Posterior vena cava (tissue), 2 donors: ENCODE measurements at regions not wholly inside any gene's neighbourhood (a gene's known extent, or its start where the extent isn't known, plus 50 kb on each side); places are given as distances from the start of the nearest gene placed in this dataset.
"Not testable (repeated sequence)": the region's sequence is repeated elsewhere in the genome, so short reads cannot be mapped to it uniquely, and the experiment has no call there.

ENCODE experiments used
- DNase-seq: peaks from one replicate; pipeline ENCODE4 v3.0.0-alpha.2; 2020; ENCODE audit warnings: low spot score
- intact Hi-C, 2 donors: fragments of 100-400 bp; cut with DNase I; formaldehyde crosslinking; loops; one replicate each; pipeline versions ENCODE4 v1.14.1 to v1.14.2; 2022 to 2023
- donor health status: DM: yes; HTN: yes; CAD: no.
- donor health status: DM: yes; HTN: yes; CAD: no.

DNA sequence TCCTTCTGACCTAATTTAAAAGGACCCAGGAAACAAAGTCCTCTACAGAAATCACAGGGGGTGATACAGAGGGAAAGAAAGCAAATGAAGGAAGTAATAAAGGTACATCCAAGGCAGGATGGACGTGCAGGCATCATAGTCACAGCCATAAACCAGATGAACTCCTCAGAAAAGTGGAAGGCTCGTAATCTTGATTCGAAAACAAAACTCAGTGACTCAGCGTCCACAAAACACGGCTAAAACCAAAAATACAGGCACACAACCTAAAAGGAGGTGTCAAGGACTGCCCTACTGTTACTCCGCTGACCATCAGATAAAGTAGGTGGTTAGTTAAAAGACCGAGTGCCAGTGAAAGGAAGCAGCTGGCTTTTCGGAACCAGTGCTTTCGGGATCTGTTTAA is 81.5 kb downstream of the TRIM69 start:
- DNase-seq, intact Hi-C loops: not testable (repeated sequence)

DNA sequence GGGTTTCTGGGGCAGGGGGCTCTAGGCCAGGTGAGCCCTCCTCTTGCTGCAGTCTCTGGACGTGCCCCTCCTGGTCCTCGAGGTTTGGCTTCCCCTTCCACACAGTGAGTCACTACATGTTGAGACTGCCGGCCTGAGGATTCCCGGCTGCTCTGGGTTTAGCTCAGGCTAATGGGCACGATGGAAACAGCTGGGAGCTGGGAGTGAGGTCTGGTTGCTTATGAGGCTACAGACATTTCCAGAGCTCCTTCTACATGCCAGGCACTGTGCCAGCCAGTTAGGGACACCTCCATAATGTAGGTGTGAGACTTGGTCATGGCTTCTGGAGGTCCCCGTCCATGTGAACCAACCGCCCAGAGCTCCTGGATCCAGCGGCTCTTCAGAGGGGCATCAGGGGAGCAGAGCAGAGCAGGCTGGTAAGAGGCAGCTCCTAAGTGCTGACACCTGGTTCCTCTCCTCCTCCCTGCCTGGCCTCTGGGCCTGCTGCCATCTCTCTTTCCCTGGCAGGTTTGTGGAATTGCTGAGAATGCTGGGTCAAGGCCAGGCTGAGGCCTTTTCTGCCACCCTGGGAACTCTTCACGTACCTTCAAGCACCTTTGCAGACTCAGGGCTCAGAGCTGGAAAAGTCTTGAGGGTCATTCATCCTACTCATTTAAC is 83.1 kb downstream of the TRIM69 start:
- intact Hi-C loops, DNase-seq: not testable (repeated sequence)

DNA sequence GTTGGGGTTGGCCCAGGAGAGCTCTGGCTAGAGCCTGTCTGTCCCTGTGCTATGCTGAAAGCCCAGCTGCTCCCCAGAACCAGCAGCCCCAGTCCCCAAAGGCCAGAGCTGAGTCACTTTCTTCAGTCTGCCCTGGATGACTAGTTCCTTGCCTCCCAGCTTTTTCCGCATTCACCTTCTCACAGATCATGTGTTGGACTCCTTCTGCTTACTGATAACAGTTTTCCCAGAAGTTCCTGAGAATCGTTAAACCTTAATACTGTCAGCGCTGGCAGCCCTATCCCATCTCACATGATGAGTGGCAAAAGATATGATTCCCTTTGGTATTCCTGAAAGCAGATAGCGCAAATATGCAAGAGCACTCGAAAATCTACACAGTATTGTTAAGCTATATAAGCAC is 84.2 kb downstream of the TRIM69 start:
- intact Hi-C loops, DNase-seq: not testable (repeated sequence)

DNA sequence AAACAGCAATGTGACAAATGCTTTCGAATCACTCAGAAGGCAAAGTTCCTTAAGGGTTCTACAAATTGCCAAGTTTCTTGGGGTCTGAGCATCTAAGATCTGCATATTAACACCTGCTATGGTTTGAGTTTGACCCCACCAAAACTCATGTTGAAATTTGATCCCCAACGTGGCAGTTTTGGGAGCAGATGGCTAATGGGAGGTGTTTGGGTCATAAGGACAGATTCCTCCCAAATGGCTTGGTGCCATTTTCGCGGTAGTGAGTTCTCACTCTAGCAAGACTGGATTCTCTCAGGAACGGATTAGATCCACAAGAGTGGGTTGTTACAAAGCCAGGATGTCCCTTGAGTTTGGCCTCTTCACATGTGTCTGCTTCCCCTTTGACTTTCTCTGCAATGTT is 84.6 kb downstream of the TRIM69 start:
- intact Hi-C loops, DNase-seq: not testable (repeated sequence)

DNA sequence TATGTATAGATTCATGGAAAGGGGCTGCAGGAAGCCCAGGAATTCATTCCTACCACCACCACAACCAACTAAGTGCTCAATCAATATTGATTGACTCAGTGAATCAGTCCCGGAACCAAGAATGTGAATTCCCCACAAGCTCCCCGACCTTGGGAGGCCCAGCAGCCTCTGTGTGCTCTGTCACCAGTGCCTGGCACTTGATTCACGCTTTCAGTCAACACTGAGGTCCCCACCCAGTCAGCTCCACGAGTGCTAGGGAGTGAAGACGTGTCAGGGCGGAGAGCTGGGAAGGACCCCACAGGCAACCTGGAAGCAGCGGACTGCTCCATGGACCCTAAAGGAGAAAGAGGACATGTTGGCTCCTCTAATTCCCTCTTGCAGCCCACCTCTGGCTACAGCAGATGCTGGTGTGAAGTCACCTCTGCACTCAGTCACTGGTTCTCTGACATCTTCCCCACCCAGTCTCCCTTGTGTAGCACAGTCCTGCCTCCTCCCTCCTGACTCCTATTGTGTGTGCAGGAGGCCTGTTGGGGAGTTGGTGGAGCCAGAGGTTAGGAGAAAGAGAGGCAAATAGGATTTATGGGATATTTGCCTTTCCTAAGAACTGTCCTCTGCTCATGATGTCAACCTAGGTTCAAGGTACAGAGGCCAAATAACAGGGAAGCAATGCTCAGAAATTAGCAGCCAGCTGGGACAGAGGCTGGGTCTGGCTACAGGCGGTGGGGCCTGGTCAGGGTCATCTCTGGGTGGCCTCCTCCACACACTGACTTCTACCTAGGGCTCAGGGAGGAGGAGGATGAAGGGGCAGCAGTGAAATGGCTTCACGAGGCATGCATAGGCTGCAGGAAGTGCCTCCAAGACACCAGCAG is 88.2 kb downstream of the TRIM69 start:
- DNase-seq, intact Hi-C loops: not testable (repeated sequence)

DNA sequence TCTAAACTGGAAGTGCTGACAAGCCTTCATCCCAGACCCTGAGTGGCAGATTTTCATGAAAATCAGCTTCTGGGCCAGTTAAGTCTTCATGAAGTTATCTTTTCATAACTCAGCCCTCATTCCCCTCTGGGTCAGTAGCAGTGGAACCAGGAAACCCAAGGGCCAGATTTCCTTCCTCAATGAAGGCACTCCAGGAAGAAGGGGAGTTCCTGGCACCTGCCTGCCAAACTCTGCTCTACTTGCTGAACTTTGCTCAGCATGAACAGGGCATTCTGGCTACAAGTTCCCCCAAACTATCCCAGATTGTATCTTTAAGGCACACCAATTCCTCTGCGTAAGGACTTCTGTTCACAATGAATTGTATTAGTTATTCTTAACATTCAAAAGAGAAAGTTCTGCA is 90.3 kb downstream of the TRIM69 start:
- DNase-seq, intact Hi-C loops: not testable (repeated sequence)

DNA sequence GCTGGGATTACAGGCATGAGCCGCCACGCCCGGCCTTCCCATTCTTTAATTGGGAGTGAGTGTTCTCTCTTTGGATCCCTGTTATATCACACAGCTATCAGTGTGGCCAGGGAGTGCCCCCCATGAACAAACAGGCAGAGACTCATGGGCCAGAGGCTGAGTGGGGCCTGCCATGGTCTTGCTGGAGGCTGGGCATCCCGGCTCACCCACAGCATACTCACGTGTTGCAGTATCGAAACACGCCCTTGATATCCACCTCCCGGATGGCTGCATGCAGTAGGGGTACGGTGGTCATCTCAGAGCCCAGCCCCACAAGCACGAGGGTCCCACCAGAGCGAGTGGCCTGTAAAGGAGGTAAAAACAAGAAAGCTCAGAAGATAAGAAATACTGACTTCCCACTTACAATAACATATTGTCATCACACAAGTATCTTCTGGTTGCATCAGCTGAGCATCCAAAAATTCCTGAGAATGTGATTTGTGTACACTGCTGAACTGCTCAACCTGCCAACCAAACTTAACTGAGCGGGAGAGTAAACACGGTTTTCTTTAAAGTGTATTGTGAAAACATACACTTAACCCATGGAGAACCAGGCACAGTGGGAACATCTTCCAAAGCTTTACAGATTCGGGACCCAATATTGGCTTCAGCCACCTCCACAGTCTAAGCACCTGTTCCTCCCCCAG is 92.0 kb downstream of the TRIM69 start:
- DNase-seq, intact Hi-C loops: not testable (repeated sequence)

DNA sequence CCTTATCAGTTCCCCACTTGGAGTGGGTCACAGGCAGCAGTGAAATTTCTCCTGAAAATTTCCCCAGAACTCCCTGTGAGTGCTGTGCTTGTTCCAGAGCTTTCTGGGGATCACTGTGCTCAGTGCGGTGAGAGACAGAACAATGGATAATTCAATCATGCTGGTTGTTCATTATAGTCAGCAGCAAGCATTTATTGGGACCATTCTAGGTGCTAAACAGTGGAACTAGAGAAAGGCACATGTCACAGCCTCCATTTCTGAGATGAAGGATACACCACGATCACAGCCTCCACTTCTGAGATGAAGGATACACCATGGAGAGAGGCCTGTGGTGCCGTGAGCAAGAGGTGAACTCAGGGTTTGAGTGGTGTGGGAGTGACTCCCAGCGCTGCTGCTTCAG is 92.8 kb downstream of the TRIM69 start:
- intact Hi-C loops, DNase-seq: not testable (repeated sequence)

DNA sequence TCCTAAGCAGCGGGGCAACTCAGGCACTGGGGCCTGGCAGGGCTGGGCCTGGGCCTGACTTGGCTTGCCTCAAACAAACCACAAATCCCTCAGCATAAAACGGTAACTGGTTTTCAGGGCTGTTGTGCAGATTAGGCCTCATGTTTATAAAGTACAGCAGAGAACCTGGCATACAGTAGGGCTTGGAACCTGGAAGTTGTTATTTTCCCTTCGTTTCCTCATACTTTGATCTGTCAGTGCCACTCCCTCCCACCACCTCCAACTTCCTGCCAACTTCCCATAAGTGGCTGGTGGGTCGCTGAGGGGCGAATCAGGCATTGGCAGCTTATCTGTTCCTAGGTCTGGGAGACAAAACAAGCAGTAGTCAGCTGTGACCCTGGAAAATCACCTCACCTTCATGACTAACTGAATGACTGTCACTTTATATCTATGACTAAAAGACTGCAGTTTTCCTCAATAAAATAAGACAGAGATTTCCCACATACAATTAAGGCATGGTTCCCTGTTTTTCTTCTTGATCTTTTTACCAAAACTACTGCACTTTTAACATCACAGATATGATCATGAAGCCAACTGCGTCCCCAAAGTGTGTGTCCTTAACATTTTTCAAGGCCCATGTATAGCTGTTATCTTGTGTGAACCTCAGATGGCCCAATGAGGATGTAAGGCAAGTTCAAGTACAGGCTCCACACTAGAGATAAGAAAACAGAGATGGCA is 94.5 kb downstream of the TRIM69 start:
- intact Hi-C loops, DNase-seq: not testable (repeated sequence)

DNA sequence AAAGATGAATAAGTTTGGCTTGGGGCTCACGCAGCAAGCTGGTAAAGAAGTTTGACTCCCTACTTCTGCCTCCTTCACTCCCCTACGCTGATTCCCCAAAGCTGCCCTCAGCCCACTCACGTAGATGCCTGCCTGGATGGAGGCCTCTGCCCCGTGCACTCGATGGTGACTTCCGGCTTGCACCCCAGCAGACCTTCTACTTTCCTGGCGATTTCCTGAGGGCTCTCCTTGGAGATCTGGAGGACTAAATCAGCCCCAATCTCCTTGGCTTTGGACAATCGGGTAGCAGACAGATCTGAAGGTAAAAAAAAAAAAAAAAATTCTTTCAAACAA is 95.0 kb downstream of the TRIM69 start:
- intact Hi-C loops, DNase-seq: not testable (repeated sequence)

DNA sequence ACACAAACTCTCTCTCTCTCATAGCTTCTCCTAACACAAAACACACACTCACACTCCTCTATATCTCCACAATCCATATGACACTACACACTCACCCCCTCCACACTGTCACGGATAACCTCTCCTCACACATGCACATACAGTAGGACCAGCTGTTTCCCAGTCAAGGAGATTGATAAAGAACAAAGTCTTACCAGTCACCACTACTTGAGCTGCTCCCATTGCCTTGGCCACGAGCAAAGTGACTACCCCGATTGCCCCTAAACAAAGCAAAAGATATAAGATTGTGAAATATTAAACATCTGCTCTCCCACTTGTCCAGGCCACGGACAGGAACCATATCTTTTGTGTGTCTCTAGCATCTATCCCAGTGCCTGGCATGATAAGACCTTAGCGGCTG is 95.8 kb downstream of the TRIM69 start:
- intact Hi-C loops, DNase-seq: not testable (repeated sequence)

DNA sequence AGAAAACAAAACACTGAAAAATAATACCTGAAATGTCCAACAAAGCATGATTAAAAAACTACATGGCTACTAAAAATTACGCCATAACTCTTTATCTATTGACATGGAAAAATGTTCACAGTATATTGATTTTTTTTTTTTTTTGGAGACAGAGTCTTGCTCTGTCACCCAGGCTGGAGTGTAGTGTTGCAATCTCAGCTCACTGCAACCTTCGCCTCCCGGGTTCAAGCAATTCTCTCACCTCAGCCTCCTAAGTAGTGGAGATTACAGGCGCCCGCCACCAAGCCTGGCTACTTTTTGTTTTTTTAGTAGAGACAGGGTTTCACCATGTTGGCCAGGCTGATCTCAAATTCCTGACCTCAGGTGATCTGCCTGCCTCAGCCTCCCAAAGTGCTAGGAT is 96.8 kb downstream of the TRIM69 start:
- DNase-seq, intact Hi-C loops: not testable (repeated sequence)

DNA sequence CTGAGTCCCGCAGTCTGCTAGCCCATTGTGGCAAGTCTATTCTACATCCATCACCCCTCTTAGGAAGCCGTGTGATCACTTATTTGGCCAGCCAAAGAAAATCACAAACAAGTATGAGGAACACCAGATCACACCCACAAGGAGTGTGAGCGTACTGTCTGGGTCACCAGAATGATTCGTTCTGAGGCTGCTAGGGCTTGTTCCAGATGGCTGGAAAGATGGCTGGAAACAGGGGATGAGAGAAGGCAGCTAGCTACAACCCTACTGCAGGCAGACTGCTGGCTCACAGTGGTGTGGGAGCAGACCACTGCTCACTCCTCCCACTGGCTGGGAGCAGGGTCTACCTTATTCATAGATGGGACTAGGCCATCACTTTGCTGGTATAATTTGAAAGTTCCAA is 97.4 kb downstream of the TRIM69 start:
- intact Hi-C loops: not testable (repeated sequence)

DNA sequence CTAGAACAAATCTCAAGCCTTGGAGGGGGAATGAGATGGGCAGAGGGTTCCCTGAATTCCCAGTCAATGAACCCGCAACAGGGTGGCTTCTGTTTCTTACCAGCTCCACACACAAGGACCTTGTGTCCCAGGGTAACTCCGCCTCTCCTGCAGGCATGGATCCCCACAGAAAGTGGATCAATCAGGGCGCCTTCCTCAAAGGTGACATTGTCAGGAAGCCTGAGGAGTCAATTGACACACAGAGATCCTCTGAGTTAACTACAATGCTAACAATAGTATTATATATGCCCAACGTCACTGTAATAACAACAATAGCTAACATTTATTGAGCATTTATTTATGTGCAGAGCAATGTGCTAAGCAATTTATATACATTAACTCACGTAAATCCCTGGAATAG is 98.8 kb downstream of the TRIM69 start:
- DNase-seq, intact Hi-C loops: not testable (repeated sequence)

More for the DNA sequence above, 97.4 kb downstream of the TRIM69 start:
- DNase-seq: not testable (repeated sequence)

DNA sequence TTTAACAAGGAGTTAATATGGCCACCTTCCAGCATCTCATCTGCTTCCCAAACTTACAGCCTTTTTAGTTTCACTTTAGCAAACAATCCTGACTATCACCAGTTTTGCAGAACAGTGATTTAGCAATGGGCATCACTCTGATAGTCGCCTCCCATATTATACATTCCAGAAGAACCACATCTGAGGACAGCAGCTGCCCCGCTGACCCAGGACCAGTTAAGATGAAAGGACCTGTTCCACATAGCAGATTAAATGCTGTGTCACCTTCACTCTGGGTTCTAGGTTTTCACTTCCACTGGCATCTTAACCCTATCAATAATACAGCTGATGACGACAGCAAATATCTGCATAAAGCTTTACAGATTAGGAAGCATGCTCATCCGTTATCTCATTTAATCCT is 99.8 kb downstream of the TRIM69 start:
- intact Hi-C loops: no loop called here
- DNase-seq: no peak

DNA sequence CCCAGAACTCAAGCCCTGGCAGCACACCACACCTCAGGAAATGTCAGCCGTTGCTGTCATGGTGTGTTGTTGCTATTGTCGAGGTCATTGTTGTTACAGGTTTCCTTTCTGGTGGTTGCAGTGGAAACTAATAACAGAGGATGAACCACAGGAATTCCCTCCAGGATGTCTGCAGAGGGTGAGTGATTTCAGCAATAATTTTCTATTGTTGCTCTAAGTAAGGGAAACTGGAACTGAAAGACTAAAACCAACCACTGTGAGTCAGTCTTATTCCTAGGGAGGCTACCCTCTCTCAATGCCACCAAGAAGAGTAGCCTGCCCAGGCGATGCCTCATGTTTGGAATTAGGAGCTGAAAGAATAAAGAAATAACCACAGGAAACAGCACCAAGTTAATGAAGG is 102.6 kb downstream of the TRIM69 start:
- DNase-seq, intact Hi-C loops: not testable (repeated sequence)

DNA sequence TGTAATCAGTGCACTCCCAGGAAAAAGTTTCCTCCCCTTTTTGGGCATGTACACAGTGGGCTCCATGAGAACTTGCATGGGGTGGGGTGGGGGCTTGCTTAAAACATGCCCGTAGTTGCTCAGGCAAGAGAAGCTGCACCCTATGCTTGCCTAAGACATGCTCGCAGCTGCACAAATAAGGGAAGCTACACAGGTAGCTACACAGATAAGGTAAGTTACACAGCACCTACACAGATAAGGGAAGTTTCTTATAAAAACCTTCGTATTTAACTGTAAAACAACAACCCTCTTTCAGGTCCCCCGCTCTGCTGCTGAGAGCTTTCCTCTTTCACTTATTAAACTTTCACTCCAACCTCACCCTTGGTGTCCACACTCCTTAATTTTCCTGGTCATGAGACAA is 105.4 kb downstream of the TRIM69 start:
- intact Hi-C loops: not testable (repeated sequence)
- DNase-seq: peak; percentile 13

DNA sequence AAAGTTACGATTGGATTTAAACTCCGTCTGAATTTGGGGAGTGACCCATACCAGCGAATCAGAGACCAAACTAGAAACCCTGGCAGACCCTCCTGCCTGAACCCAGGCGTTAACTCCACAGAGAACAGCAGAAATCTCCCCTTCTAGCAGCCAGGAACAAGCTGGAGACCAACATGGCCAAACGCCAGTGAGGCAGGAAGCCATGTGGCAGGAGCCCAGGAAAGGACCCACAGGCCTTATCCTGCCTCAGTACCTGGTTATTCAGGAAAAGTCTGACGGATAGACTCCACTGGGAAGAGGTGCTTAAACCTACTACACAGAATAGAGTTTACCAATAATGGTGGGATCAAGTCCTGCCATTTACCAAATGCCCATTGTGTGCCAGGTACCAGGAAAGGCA is 106.6 kb downstream of the TRIM69 start:
- DNase-seq, intact Hi-C loops: not testable (repeated sequence)

DNA sequence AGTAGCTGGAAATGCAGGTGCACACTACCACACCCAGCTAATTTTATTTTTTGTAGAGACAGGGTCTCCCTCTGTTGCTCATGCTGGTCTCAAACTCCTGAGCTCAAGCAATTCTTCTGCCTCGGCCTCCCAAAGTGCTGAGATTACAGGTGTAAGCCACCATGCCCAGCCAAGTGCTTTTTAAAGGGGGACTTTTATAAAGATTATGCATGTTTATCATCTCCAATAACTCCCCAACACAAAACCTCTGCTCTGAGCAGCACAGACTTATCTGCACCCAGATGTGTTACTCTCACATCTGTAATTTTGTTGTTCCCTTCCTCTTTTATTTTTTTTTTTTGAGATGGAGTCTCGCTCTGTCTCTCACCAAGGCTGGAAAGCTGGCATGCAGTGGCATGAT is 108.6 kb downstream of the TRIM69 start:
- intact Hi-C loops: not testable (repeated sequence)

More for the DNA sequence above, 108.6 kb downstream of the TRIM69 start:
- not testable (repeated sequence) for DNase-seq
